Panc1 (cell line): ENCODE measurements at regions not wholly inside any gene's neighbourhood (a gene's known extent, or its start where the extent isn't known, plus 50 kb on each side); places are given as distances from the start of the nearest gene placed in this dataset.

Source experiments
- CTCF ChIP-seq: fragments of 450-650 bp; IDR thresholded peaks from 2 replicates; pipeline ENCODE4 v1.5.1; 2017; ENCODE audit warnings: mild to moderate bottlenecking
- POLR2AphosphoS5 ChIP-seq: IDR thresholded peaks from 2 replicates; pipeline ENCODE4 v1.6.1; 2012; ENCODE audit warnings: mild to moderate bottlenecking, low read depth, low read length, moderate library complexity
- REST ChIP-seq, 2 experiments: IDR thresholded peaks; 2 replicates each; pipeline ENCODE4 v1.6.1; 2011 to 2012; ENCODE audit warnings: low read depth in 2 of 2, control low read depth in 1 of 2, low read length in 1 of 2, mild to moderate bottlenecking in 1 of 2, moderate library complexity in 1 of 2; ENCODE audit not compliant: insufficient read depth in 1 of 2
- TCF7L2 ChIP-seq: IDR thresholded peaks from 2 replicates; pipeline ENCODE4 v1.6.1; 2011; ENCODE audit warnings: mild to moderate bottlenecking, low read depth, low read length, inconsistent platforms

GRCh38 chr17:31738488-31738887 is 120.6 kb downstream of the COPRS start:
- no peak for TF ChIP-seq REST (IDR thresholded peaks at IDR 0.05; ENCODE audit: insufficient read depth in 1 of 2, low read depth in 2 of 2, low read length in 1 of 2)
- TF ChIP-seq POLR2AphosphoS5: no peak
- TF ChIP-seq CTCF: no peak
- no peak for TF ChIP-seq TCF7L2
